Effector memory CD4-positive, alpha-beta T cell (primary cell): ENCODE measurements at regions not wholly inside any gene's neighbourhood (a gene's known extent, or its start where the extent isn't known, plus 50 kb on each side); places are given as distances from the start of the nearest gene placed in this dataset.

ENCODE experiments used
- DNase-seq, 3 donors: peaks; one replicate each; pipeline ENCODE4 v3.0.0-alpha.2; 2020
- H3K27ac ChIP-seq: 2 replicates; pipeline ENCODE4 v1.7.0; 2013; ENCODE audit warnings: mild to moderate bottlenecking, low read length, moderate library complexity; ENCODE audit not compliant: insufficient read depth, poor library complexity, severe bottlenecking
- H3K27me3 ChIP-seq: replicated peaks from 2 replicates; pipeline ENCODE4 v1.7.0; 2013; ENCODE audit warnings: mild to moderate bottlenecking, low read length; ENCODE audit not compliant: insufficient read depth, control insufficient read depth, poor library complexity, severe bottlenecking
- H3K36me3 ChIP-seq: 2 replicates; pipeline ENCODE4 v1.7.0; 2013; ENCODE audit warnings: mild to moderate bottlenecking, low read length, moderate library complexity; ENCODE audit not compliant: control insufficient read depth, insufficient read depth
- H3K4me1 ChIP-seq: 2 replicates; pipeline ENCODE4 v1.7.0; 2013; ENCODE audit warnings: low read length, mild to moderate bottlenecking; ENCODE audit not compliant: control insufficient read depth, insufficient read depth, poor library complexity, severe bottlenecking
- H3K4me3 ChIP-seq: 2 replicates; pipeline ENCODE4 v1.7.0; 2013; ENCODE audit warnings: low read length, low read depth, mild to moderate bottlenecking; ENCODE audit not compliant: insufficient read depth, poor library complexity, severe bottlenecking
- H3K9me3 ChIP-seq: 2 replicates; pipeline ENCODE4 v1.7.0; 2013; ENCODE audit warnings: mild to moderate bottlenecking, low read length, moderate library complexity; ENCODE audit not compliant: control insufficient read depth

- Histone ChIP-seq H3K4me3 (no peak overlapping the region), H3K4me1 (no peaks in the 10 kb centered on the region), H3K27me3 (no peaks in the 10 kb centered on the region), H3K36me3 (no peaks in the 10 kb centered on the region), H3K9me3 (no peaks in the 10 kb centered on the region), H3K27ac (no peak overlapping the region)
- no peak for DNase-seq
Observed at GRCh38 chr6:22113026-22113766, 183.6 kb downstream of the PRL start.

GRCh38 chr6:22115559-22115958 is 181.3 kb downstream of the PRL start:
- Histone ChIP-seq H3K27me3 (no peaks in the 10 kb centered on the region), H3K27ac (no peak overlapping the region), H3K4me3 (no peak overlapping the region), H3K36me3 (no peaks in the 10 kb centered on the region), H3K4me1 (no peaks in the 10 kb centered on the region), H3K9me3 (no peaks in the 10 kb centered on the region)
- no peak for DNase-seq

GRCh38 chr6:22117631-22118030 is 179.2 kb downstream of the PRL start:
- Histone ChIP-seq H3K27ac (no peak overlapping the region), H3K36me3 (no peaks in the 10 kb centered on the region), H3K27me3 (no peaks in the 10 kb centered on the region), H3K9me3 (no peaks in the 10 kb centered on the region), H3K4me1 (no peaks in the 10 kb centered on the region), H3K4me3 (no peak overlapping the region)
- no peak for DNase-seq

GRCh38 chr6:22119500-22119899 is 177.3 kb downstream of the PRL start:
- Histone ChIP-seq H3K4me1 (no peaks in the 10 kb centered on the region), H3K4me3 (no peak overlapping the region), H3K27me3 (no peaks in the 10 kb centered on the region), H3K9me3 (no peaks in the 10 kb centered on the region), H3K27ac (no peak overlapping the region), H3K36me3 (no peaks in the 10 kb centered on the region)
- no peak for DNase-seq

- H3K27me3 ChIP-seq, result no peaks in the 10 kb centered on the region
- H3K27ac ChIP-seq, result no peak overlapping the region
- H3K4me3 ChIP-seq, result no peak overlapping the region
- H3K4me1 ChIP-seq, result no peaks in the 10 kb centered on the region
- DNase-seq, result no peak
- H3K9me3 ChIP-seq, result no peaks in the 10 kb centered on the region
- no peaks in the 10 kb centered on the region for H3K36me3 ChIP-seq
Observed at GRCh38 chr6:22124756-22125155, 172.1 kb downstream of the PRL start.

GRCh38 chr6:22126910-22127309 is 169.9 kb downstream of the PRL start:
- Histone ChIP-seq H3K4me3 (no peak overlapping the region), H3K36me3 (no peaks in the 10 kb centered on the region), H3K4me1 (no peaks in the 10 kb centered on the region)

GRCh38 chr6:22129751-22130150 is 167.1 kb downstream of the PRL start:
- Histone ChIP-seq H3K36me3 (no peaks in the 10 kb centered on the region), H3K27me3 (no peaks in the 10 kb centered on the region), H3K4me1 (no peaks in the 10 kb centered on the region), H3K27ac (no peak overlapping the region), H3K9me3 (no peaks in the 10 kb centered on the region), H3K4me3 (no peak overlapping the region)
- DNase-seq, result no peak

More at GRCh38 chr6:22126910-22127309, 169.9 kb downstream of the PRL start:
- no peaks in the 10 kb centered on the region for H3K9me3 ChIP-seq
- no peak for DNase-seq
- no peaks in the 10 kb centered on the region for H3K27me3 ChIP-seq
- H3K27ac ChIP-seq, result no peak overlapping the region

GRCh38 chr6:22132656-22133055 is 164.2 kb downstream of the PRL start:
- Histone ChIP-seq H3K27ac (no peak overlapping the region), H3K27me3 (no peaks in the 10 kb centered on the region), H3K36me3 (no peaks in the 10 kb centered on the region), H3K4me1 (no peaks in the 10 kb centered on the region), H3K4me3 (no peak overlapping the region), H3K9me3 (no peaks in the 10 kb centered on the region)
- no peak for DNase-seq

GRCh38 chr6:22133357-22133756 is 163.5 kb downstream of the PRL start:
- Histone ChIP-seq H3K4me1 (no peaks in the 10 kb centered on the region), H3K9me3 (no peaks in the 10 kb centered on the region), H3K27me3 (no peaks in the 10 kb centered on the region), H3K27ac (no peak overlapping the region), H3K36me3 (no peaks in the 10 kb centered on the region), H3K4me3 (no peak overlapping the region)
- no peak for DNase-seq

- Histone ChIP-seq H3K36me3 (no peaks in the 10 kb centered on the region), H3K9me3 (no peaks in the 10 kb centered on the region), H3K27me3 (no peaks in the 10 kb centered on the region), H3K4me3 (no peak overlapping the region), H3K4me1 (no peaks in the 10 kb centered on the region), H3K27ac (no peak overlapping the region)
- no peak for DNase-seq
Observed at GRCh38 chr6:22134308-22134707, 162.5 kb downstream of the PRL start.
